HG03066 (cell line): ENCODE measurements at regions not wholly inside any gene's neighbourhood (a gene's known extent, or its start where the extent isn't known, plus 50 kb on each side); places are given as distances from the start of the nearest gene placed in this dataset.

Experiments
- ATAC-seq: cut with Tn5 transposase; IDR thresholded peaks from one replicate; pipeline ENCODE4 v1.9.1; 2021; ENCODE audit warnings: low read depth; ENCODE audit not compliant: unreplicated experiment

- no peak for ATAC-seq
Observed at GRCh38 chr1:182297335-182297734, 94.3 kb downstream of the GLUL start.

GRCh38 chr1:182295697-182296096 is 95.9 kb downstream of the GLUL start:
- no peak for ATAC-seq

- ATAC-seq = no peak
Observed at GRCh38 chr1:182293119-182293589, 98.4 kb downstream of the GLUL start.

- no peak for ATAC-seq
Observed at GRCh38 chr1:182292193-182292741, 99.3 kb downstream of the GLUL start.

GRCh38 chr1:182291584-182292192 is 99.9 kb downstream of the GLUL start:
- ATAC-seq = no peak

GRCh38 chr1:182288749-182289604 is 102.6 kb downstream of the GLUL start:
- no peak for ATAC-seq

- no peak for ATAC-seq
Observed at GRCh38 chr1:182286761-182287160, 104.8 kb downstream of the GLUL start.

- ATAC-seq = no peak
Observed at GRCh38 chr1:182283746-182284544, 107.6 kb downstream of the GLUL start.

- no peak for ATAC-seq
Observed at GRCh38 chr1:182281541-182281940, 110.0 kb downstream of the GLUL start.

- ATAC-seq = no peak
Observed at GRCh38 chr1:182280504-182280900, 111.1 kb downstream of the GLUL start.

GRCh38 chr1:182279724-182280503 is 111.7 kb downstream of the GLUL start:
- ATAC-seq = no peak

GRCh38 chr1:182279302-182279701 is 112.3 kb downstream of the GLUL start:
- ATAC-seq = no peak

GRCh38 chr1:182278144-182279054 is 113.2 kb downstream of the GLUL start:
- no peak for ATAC-seq

GRCh38 chr1:182275271-182275670 is 116.3 kb downstream of the GLUL start:
- no peak for ATAC-seq

- no peak for ATAC-seq
Observed at GRCh38 chr1:182274618-182275017, 117.0 kb downstream of the GLUL start.

- ATAC-seq = no peak
Observed at GRCh38 chr1:182270731-182271130, 120.9 kb downstream of the GLUL start.

- ATAC-seq = no peak
Observed at GRCh38 chr1:182269097-182269496, 122.5 kb downstream of the GLUL start.

GRCh38 chr1:182268669-182269068 is 122.9 kb downstream of the GLUL start:
- no peak for ATAC-seq

- ATAC-seq = no peak
Observed at GRCh38 chr1:182264185-182264584, 127.4 kb downstream of the GLUL start.
